ENCODE measurements at regions not wholly inside any gene's neighbourhood (a gene's known extent, or its start where the extent isn't known, plus 50 kb on each side); places are given as distances from the start of the nearest gene placed in this dataset.

DNA sequence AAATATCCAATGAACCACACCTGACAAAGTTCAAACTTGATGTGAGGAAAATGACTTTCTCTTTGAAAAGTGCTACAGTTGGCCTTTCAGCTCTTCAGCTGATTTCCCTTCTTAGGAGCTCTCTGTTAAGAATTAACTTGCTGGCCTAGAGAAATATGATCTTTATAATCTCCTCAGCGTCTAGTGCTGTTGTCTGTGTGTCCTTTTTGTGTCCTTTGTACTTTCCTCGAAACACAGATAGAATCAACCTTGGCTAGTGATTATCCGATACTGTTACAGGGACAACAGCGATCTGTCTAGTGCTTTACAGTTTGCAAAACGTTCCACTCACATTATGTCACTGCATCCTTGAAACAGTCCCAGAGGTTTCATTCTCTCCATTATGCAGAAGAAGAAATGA lies 162.8 kb upstream of the RMST start:
- TF ChIP-seq CTCF (IDR thresholded peaks at IDR 0.05): no peak
- no peak for TF ChIP-seq POLR2A (IDR thresholded peaks at IDR 0.05)

All from body of pancreas (tissue), 4 donors.